IMR-90 (cell line): ENCODE measurements at regions not wholly inside any gene's neighbourhood (a gene's known extent, or its start where the extent isn't known, plus 50 kb on each side); places are given as distances from the start of the nearest gene placed in this dataset.

ENCODE experiments used
- ATAC-seq: fragments of 200-7000 bp; cut with Tn5 transposase; 2 replicates; pipeline ENCODE4 v1.9.1; 2020; ENCODE audit warnings: low read depth, mild to moderate bottlenecking, moderate library complexity
- BruUV-seq: library from RNA; stranded (reverse); fragments of 400-500 nt; replicated peaks from 2 replicates; lab custom pipeline; 2021; lab: Mats Ljungman, UMichigan
- CTCF ChIA-PET: fragments of 300-600 bp; formaldehyde crosslinking; extraction: SDS; loops from one replicate; lab custom pipeline; 2021; ENCODE audit warnings: antibody characterized with exemption; lab: Yijun Ruan, JAX
- POLR2A ChIA-PET: fragments of 300-600 bp; sonication (Branson Sonifier 250); formaldehyde crosslinking; loops from one replicate; lab custom pipeline; 2022; ENCODE audit warnings: antibody characterized with exemption; ENCODE audit not compliant: unreplicated experiment; lab: Charles Lee
- DNase-seq: peaks from one replicate; pipeline ENCODE4 v3.0.0; 2013
- H2AFZ ChIP-seq: replicated peaks from 2 replicates; pipeline ENCODE3; 2013; ENCODE audit warnings: low read length, mild to moderate bottlenecking; ENCODE audit not compliant: poor library complexity
- H2AK5ac ChIP-seq: 2 replicates; pipeline ENCODE4 v1.6.1; 2013; ENCODE audit warnings: low read depth, low read length, inconsistent platforms
- H2AK9ac ChIP-seq: replicated peaks from 2 replicates; pipeline ENCODE3; 2013; ENCODE audit warnings: mild to moderate bottlenecking, low read depth, low read length, moderate library complexity; ENCODE audit not compliant: poor library complexity
- H2BK120ac ChIP-seq: 2 replicates; pipeline ENCODE4 v1.6.1; 2013; ENCODE audit warnings: low read depth, low read length, inconsistent platforms
- H2BK15ac ChIP-seq: 3 replicates; pipeline ENCODE4 v1.6.1; 2013; ENCODE audit warnings: low read depth, low read length, inconsistent platforms
- H2BK20ac ChIP-seq: 2 replicates; pipeline ENCODE4 v1.6.1; 2013; ENCODE audit warnings: low read depth, mild to moderate bottlenecking, inconsistent platforms, low read length, moderate library complexity
- H2BK5ac ChIP-seq: 2 replicates; pipeline ENCODE4 v1.6.1; 2013; ENCODE audit warnings: mild to moderate bottlenecking, low read depth, low read length, inconsistent platforms; ENCODE audit not compliant: poor library complexity, severe bottlenecking
- H3K14ac ChIP-seq: replicated peaks from 2 replicates; pipeline ENCODE4 v1.6.1; 2013; ENCODE audit warnings: low read depth, low read length, inconsistent platforms
- H3K18ac ChIP-seq: 2 replicates; pipeline ENCODE4 v1.6.1; 2013; ENCODE audit warnings: low read depth, low read length, control low read depth
- H3K23ac ChIP-seq: 2 replicates; pipeline ENCODE4 v1.6.1; 2013; ENCODE audit warnings: low read depth, low read length, inconsistent platforms
- H3K27ac ChIP-seq: 2 replicates; pipeline ENCODE4 v1.5.1; 2013; ENCODE audit warnings: mild to moderate bottlenecking, control low read depth, low read length; ENCODE audit not compliant: insufficient read depth
- H3K27me3 ChIP-seq: 2 replicates; pipeline ENCODE4 v1.6.1; 2013; ENCODE audit warnings: low read length; ENCODE audit not compliant: control insufficient read depth, insufficient read depth
- H3K36me3 ChIP-seq: 2 replicates; pipeline ENCODE4 v1.6.1; 2013; ENCODE audit warnings: low read length, mixed read lengths; ENCODE audit not compliant: control insufficient read depth, insufficient read depth
- H3K4ac ChIP-seq: 2 replicates; pipeline ENCODE4 v1.6.1; 2013; ENCODE audit warnings: low read depth, low read length, inconsistent platforms
- H3K4me1 ChIP-seq: 2 replicates; pipeline ENCODE4 v1.6.1; 2013; ENCODE audit warnings: low read length, mixed read lengths; ENCODE audit not compliant: control insufficient read depth, insufficient read depth
- H3K4me2 ChIP-seq: 2 replicates; pipeline ENCODE4 v1.6.1; 2013; ENCODE audit warnings: low read depth, mild to moderate bottlenecking, control low read depth, low read length, moderate library complexity
- H3K4me3 ChIP-seq: 2 replicates; pipeline ENCODE4 v1.5.1; 2013; ENCODE audit warnings: low read depth, mild to moderate bottlenecking, control low read depth, low read length, moderate library complexity; ENCODE audit not compliant: insufficient read depth
- H3K56ac ChIP-seq: 2 replicates; pipeline ENCODE4 v1.6.1; 2013; ENCODE audit warnings: low read length, inconsistent platforms; ENCODE audit not compliant: insufficient read depth; ENCODE audit errors: extremely low read depth
- H3K79me1 ChIP-seq, 2 experiments: 2 replicates each; pipeline ENCODE4 v1.6.1; 2013; ENCODE audit warnings: low read length in 2 of 2, inconsistent platforms in 1 of 2, low read depth in 1 of 2
- H3K9ac ChIP-seq: 2 replicates; pipeline ENCODE4 v1.6.1; 2013; ENCODE audit warnings: low read depth, low read length, control low read depth
- H3K9me1 ChIP-seq: 2 replicates; pipeline ENCODE4 v1.6.1; 2013; ENCODE audit warnings: low read length, inconsistent platforms; ENCODE audit not compliant: insufficient read depth
- H3K9me3 ChIP-seq: 2 replicates; pipeline ENCODE4 v1.6.1; 2013; ENCODE audit warnings: low read length; ENCODE audit not compliant: control insufficient read depth, insufficient read depth
- H4K20me1 ChIP-seq: 2 replicates; pipeline ENCODE4 v1.6.1; 2013; ENCODE audit warnings: low read length, inconsistent platforms; ENCODE audit not compliant: insufficient read depth
- H4K5ac ChIP-seq: 2 replicates; pipeline ENCODE4 v1.6.1; 2013; ENCODE audit warnings: mild to moderate bottlenecking, low read depth, low read length, control low read depth
- H4K8ac ChIP-seq, 2 experiments: 2 replicates each; pipeline ENCODE4 v1.6.1; 2013; ENCODE audit warnings: low read depth in 2 of 2, low read length in 2 of 2, control low read depth in 1 of 2, inconsistent platforms in 1 of 2
- H4K91ac ChIP-seq: 2 replicates; pipeline ENCODE4 v1.6.1; 2013; ENCODE audit warnings: low read depth, low read length, inconsistent platforms; ENCODE audit not compliant: insufficient read depth
- BHLHE40 ChIP-seq: fragments of 150-350 bp; IDR thresholded peaks from 2 replicates; pipeline ENCODE4 v1.6.1; 2016; ENCODE audit warnings: mild to moderate bottlenecking, low read depth, low read length
- MAFK ChIP-seq: IDR thresholded peaks from 2 replicates; pipeline ENCODE4 v1.6.1; 2012; ENCODE audit warnings: low read depth, low read length, improper control_type of control experiment
- MXI1 ChIP-seq: IDR thresholded peaks from 2 replicates; pipeline ENCODE4 v1.6.1; 2012; ENCODE audit warnings: low read depth, mild to moderate bottlenecking, low read length, moderate library complexity, borderline replicate concordance
- RCOR1 ChIP-seq: IDR thresholded peaks from 2 replicates; pipeline ENCODE4 v1.6.1; 2012; ENCODE audit warnings: mild to moderate bottlenecking, low read length, improper control_type of control experiment; ENCODE audit not compliant: insufficient replicate concordance
- WGBS, 2 experiments: methylation state at CpG; one replicate each; pipeline versions ENCODE4 v1.1.5 to v1.1.7; 2013; ENCODE audit warnings: missing lambda C conversion rate in 2 of 2; ENCODE audit not compliant: insufficient read length in 1 of 2; ENCODE audit errors: extremely low coverage in 2 of 2; 5-methylcytosine and 5-hydroxymethylcytosine counted together
- dilution Hi-C: fragments of 300-500 bp; cut with HindIII; formaldehyde crosslinking; loops from one replicate; pipeline ENCODE4 v1.14.3; 2018; ENCODE audit warnings: low sequenced_read_pairs; ENCODE audit not compliant: unreplicated experiment
- in situ Hi-C: fragments of 300-500 bp; cut with MboI; formaldehyde crosslinking; loops from 3 replicates; pipeline ENCODE4 v1.14.3; 2019; ENCODE audit warnings: low sequenced_read_pairs, inconsistent platforms, mixed read lengths
- intact Hi-C: fragments of 100-400 bp; cut with micrococcal nuclease; formaldehyde crosslinking; loops from 2 replicates; pipeline ENCODE4 v1.10.0; 2022

DNA sequence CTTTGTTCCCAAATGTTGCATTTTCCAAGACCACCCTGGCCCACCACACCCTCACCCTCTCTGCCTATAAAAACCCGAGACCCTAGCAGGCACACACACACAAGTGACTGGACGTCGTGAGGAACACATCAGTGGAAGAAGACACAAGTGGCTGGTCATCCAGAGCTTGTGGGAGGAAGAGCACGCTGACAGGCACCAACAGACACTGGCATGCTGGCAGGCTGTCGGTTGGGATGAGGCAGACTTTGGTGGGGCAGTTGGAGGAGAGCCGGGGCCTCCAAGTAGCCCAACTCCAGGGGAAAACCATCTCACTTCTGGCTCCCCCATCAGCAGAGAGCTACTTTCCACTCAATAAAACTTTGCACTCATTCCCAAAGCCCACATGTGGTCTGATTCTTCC, 225.5 kb upstream of the ZEB2 start:
- TF ChIP-seq MXI1 (no peak), BHLHE40 (no peak), MAFK (no peak), RCOR1 (no peak)
- H3K9me3 ChIP-seq, result peaks cover 12% of the 10 kb centered on the region
- no peak overlapping the region for H2BK15ac ChIP-seq
- H2AK9ac ChIP-seq, result no peak overlapping the region
- no peak overlapping the region for H3K4me2 ChIP-seq
- no peak overlapping the region for H4K8ac ChIP-seq
- no peak overlapping the region for H3K18ac ChIP-seq
- H4K5ac ChIP-seq, result no peak overlapping the region
- ChIA-PET POLR2A (no interaction called here), CTCF (no interaction called here)
- H2BK5ac ChIP-seq, result no peak overlapping the region
- DNase-seq (no peak), ATAC-seq (no peak)
- no peaks in the 10 kb centered on the region for H3K27me3 ChIP-seq
- in situ Hi-C loops, result no loop called here
- H3K4ac ChIP-seq, result no peak overlapping the region
- no peak overlapping the region for H2BK120ac ChIP-seq
- H3K4me3 ChIP-seq, result no peak overlapping the region
- no peak overlapping the region for H2AFZ ChIP-seq
- no peaks in the 10 kb centered on the region for H4K20me1 ChIP-seq
- H3K56ac ChIP-seq, result no peak overlapping the region
- H3K23ac ChIP-seq, result no peak overlapping the region
- no peak overlapping the region for H2BK20ac ChIP-seq
- no peak overlapping the region for H3K9ac ChIP-seq
- no peaks in the 10 kb centered on the region for H3K36me3 ChIP-seq
- H2AK5ac ChIP-seq, result no peak overlapping the region
- no peaks in the 10 kb centered on the region for H3K79me1 ChIP-seq
- whole genome bisulfite sequencing, 2 experiments, result no CpG with 5 or more reads among the region's 6 CpGs
- intact Hi-C loops, result no loop called here
- H3K9me1 ChIP-seq, result no peaks in the 10 kb centered on the region
- H3K27ac ChIP-seq, result no peak overlapping the region
- dilution Hi-C loops, result no loop called here
- BruUV-seq, result no TSS peak
- no peak overlapping the region for H4K91ac ChIP-seq
- no peak overlapping the region for H3K14ac ChIP-seq
- H3K4me1 ChIP-seq, result no peaks in the 10 kb centered on the region
